ENCODE measurements at regions not wholly inside any gene's neighbourhood (a gene's known extent, or its start where the extent isn't known, plus 50 kb on each side); places are given as distances from the start of the nearest gene placed in this dataset.

DNA sequence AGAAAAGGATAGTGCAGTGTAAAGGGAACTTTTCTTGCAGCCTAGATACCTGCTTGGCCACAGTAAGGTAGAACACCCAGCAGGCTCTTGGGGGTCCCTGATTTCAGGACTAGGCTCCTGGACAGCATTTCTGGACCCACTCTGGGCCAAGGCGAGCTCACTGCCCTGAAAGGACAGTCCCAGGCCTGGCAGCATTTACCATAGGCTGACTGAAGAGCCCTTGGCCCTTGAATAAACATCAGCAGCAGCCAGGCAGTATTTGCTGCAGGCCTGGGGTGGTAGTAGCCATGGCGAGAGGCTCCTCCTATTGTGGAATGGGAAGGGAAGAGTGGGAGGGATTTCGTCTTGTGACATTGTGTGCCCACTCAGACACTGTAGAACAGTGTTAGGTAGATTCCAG lies 529.2 kb downstream of the TUSC7 start:
- H3K36me3 ChIP-seq (ENCODE audit: control insufficient read depth in 1 of 2, insufficient read depth in 2 of 2, low read depth in 1 of 2, low read length in 2 of 2): no peaks in the 10 kb centered on the region
- WGBS: 69% methylated on average over 3 of the region's 3 CpGs

GRCh38 chr3:117243657-117244056 lies 534.1 kb downstream of the TUSC7 start:
- Histone ChIP-seq H3K36me3 (ENCODE audit: control insufficient read depth in 1 of 2, insufficient read depth in 2 of 2, low read depth in 1 of 2, low read length in 2 of 2) (no peaks in the 10 kb centered on the region), H3K4me1 (ENCODE audit: control insufficient read depth, insufficient read depth, low read depth, low read length) (no peaks in the 10 kb centered on the region), H3K14ac (ENCODE audit: low read length in 2 of 2) (no peak overlapping the region), H2BK15ac (ENCODE audit: low read depth, poor library complexity, severe bottlenecking) (no peak overlapping the region), H2AK5ac (ENCODE audit: low read length, severe bottlenecking) (no peak overlapping the region), H2BK120ac (ENCODE audit: low read depth, low read length) (no peak overlapping the region), H3K27ac (ENCODE audit: low read length, poor library complexity, severe bottlenecking) (no peak overlapping the region), H3K4me2 (ENCODE audit: low read length, poor library complexity, severe bottlenecking) (no peak overlapping the region), H3K4ac (ENCODE audit: low read depth in 1 of 2, low read length in 2 of 2) (no peak overlapping the region), H3K27me3 (ENCODE audit: control insufficient read depth in 1 of 2, insufficient read depth in 1 of 2, low read length in 2 of 2) (no peaks in the 10 kb centered on the region), H2BK12ac (ENCODE audit: low read length in 2 of 2) (no peak overlapping the region), H2BK5ac (ENCODE audit: low read depth, low read length, poor library complexity, severe bottlenecking) (no peak overlapping the region), H4K8ac (ENCODE audit: low read length) (no peak overlapping the region), H3K4me3 (ENCODE audit: insufficient read depth in 1 of 2, low read depth in 1 of 2, low read length in 2 of 2) (no peak overlapping the region), H3K9ac (ENCODE audit: low read length) (no peak overlapping the region), H4K91ac (ENCODE audit: low read length) (no peak overlapping the region), H3K23ac (ENCODE audit: low read length in 2 of 2) (no peak overlapping the region), H3K9me3 (ENCODE audit: control insufficient read depth, low read length) (no peaks in the 10 kb centered on the region), H2AFZ (ENCODE audit: low read depth, low read length) (no peak overlapping the region), H3K18ac (ENCODE audit: low read depth in 1 of 2, low read length in 2 of 2) (no peak overlapping the region), H3K79me1 (replicated peaks; ENCODE audit: low read length, poor library complexity, severe bottlenecking) (no peaks in the 10 kb centered on the region)
- DNase-seq: no peak
- WGBS: 81% methylated on average over 2 of the region's 2 CpGs

More for the DNA sequence above, 529.2 kb downstream of the TUSC7 start:
- no peak for DNase-seq
- Histone ChIP-seq H2BK12ac (ENCODE audit: low read length in 2 of 2) (no peak overlapping the region), H3K27me3 (ENCODE audit: control insufficient read depth in 1 of 2, insufficient read depth in 1 of 2, low read length in 2 of 2) (no peaks in the 10 kb centered on the region), H3K27ac (ENCODE audit: low read length, poor library complexity, severe bottlenecking) (no peak overlapping the region), H3K14ac (ENCODE audit: low read length in 2 of 2) (no peak overlapping the region), H3K9ac (ENCODE audit: low read length) (no peak overlapping the region), H2BK5ac (ENCODE audit: low read depth, low read length, poor library complexity, severe bottlenecking) (no peak overlapping the region), H3K9me3 (ENCODE audit: control insufficient read depth, low read length) (no peaks in the 10 kb centered on the region), H3K4me3 (ENCODE audit: insufficient read depth in 1 of 2, low read depth in 1 of 2, low read length in 2 of 2) (no peak overlapping the region), H2AK5ac (ENCODE audit: low read length, severe bottlenecking) (no peak overlapping the region), H3K18ac (ENCODE audit: low read depth in 1 of 2, low read length in 2 of 2) (no peak overlapping the region), H3K79me1 (replicated peaks; ENCODE audit: low read length, poor library complexity, severe bottlenecking) (no peaks in the 10 kb centered on the region), H3K4me2 (ENCODE audit: low read length, poor library complexity, severe bottlenecking) (no peak overlapping the region), H4K91ac (ENCODE audit: low read length) (no peak overlapping the region), H2BK15ac (ENCODE audit: low read depth, poor library complexity, severe bottlenecking) (no peak overlapping the region), H2AFZ (ENCODE audit: low read depth, low read length) (no peak overlapping the region), H3K23ac (ENCODE audit: low read length in 2 of 2) (no peak overlapping the region), H2BK120ac (ENCODE audit: low read depth, low read length) (no peak overlapping the region), H3K4me1 (ENCODE audit: control insufficient read depth, insufficient read depth, low read depth, low read length) (no peaks in the 10 kb centered on the region), H4K8ac (ENCODE audit: low read length) (no peak overlapping the region), H3K4ac (ENCODE audit: low read depth in 1 of 2, low read length in 2 of 2) (no peak overlapping the region)

- no peak overlapping the region for H2BK15ac ChIP-seq (ENCODE audit: low read depth, poor library complexity, severe bottlenecking)
- no peak overlapping the region for H3K4ac ChIP-seq (ENCODE audit: low read depth in 1 of 2, low read length in 2 of 2)
- H3K9ac ChIP-seq (ENCODE audit: low read length): no peak overlapping the region
- no peak overlapping the region for H3K18ac ChIP-seq (ENCODE audit: low read depth in 1 of 2, low read length in 2 of 2)
- no peak overlapping the region for H3K27ac ChIP-seq (ENCODE audit: low read length, poor library complexity, severe bottlenecking)
- no peaks in the 10 kb centered on the region for H3K9me3 ChIP-seq (ENCODE audit: control insufficient read depth, low read length)
- H3K14ac ChIP-seq (ENCODE audit: low read length in 2 of 2): no peak overlapping the region
- H2AFZ ChIP-seq (ENCODE audit: low read depth, low read length): no peak overlapping the region
- no peaks in the 10 kb centered on the region for H3K4me1 ChIP-seq (ENCODE audit: control insufficient read depth, insufficient read depth, low read depth, low read length)
- H4K91ac ChIP-seq (ENCODE audit: low read length): no peak overlapping the region
- H3K4me3 ChIP-seq (ENCODE audit: insufficient read depth in 1 of 2, low read depth in 1 of 2, low read length in 2 of 2): no peak overlapping the region
- H2BK5ac ChIP-seq (ENCODE audit: low read depth, low read length, poor library complexity, severe bottlenecking): no peak overlapping the region
- no peak overlapping the region for H3K4me2 ChIP-seq (ENCODE audit: low read length, poor library complexity, severe bottlenecking)
- no peaks in the 10 kb centered on the region for H3K36me3 ChIP-seq (ENCODE audit: control insufficient read depth in 1 of 2, insufficient read depth in 2 of 2, low read depth in 1 of 2, low read length in 2 of 2)
- no peak overlapping the region for H3K23ac ChIP-seq (ENCODE audit: low read length in 2 of 2)
- no peak overlapping the region for H2BK12ac ChIP-seq (ENCODE audit: low read length in 2 of 2)
- H3K79me1 ChIP-seq (replicated peaks; ENCODE audit: low read length, poor library complexity, severe bottlenecking): no peaks in the 10 kb centered on the region
- H3K27me3 ChIP-seq (ENCODE audit: control insufficient read depth in 1 of 2, insufficient read depth in 1 of 2, low read length in 2 of 2): no peaks in the 10 kb centered on the region
- H2AK5ac ChIP-seq (ENCODE audit: low read length, severe bottlenecking): no peak overlapping the region
- no peak for DNase-seq
- WGBS: no CpG with 5 or more reads among the region's 2 CpGs
- no peak overlapping the region for H4K8ac ChIP-seq (ENCODE audit: low read length)
- no peak overlapping the region for H2BK120ac ChIP-seq (ENCODE audit: low read depth, low read length)
Measured at GRCh38 chr3:117246771-117247555, 537.4 kb downstream of the TUSC7 start.

- H2BK15ac ChIP-seq (ENCODE audit: low read depth, poor library complexity, severe bottlenecking): no peak overlapping the region
- H3K4me1 ChIP-seq (ENCODE audit: control insufficient read depth, insufficient read depth, low read depth, low read length): peaks cover 2% of the 10 kb centered on the region
- no peak overlapping the region for H3K18ac ChIP-seq (ENCODE audit: low read depth in 1 of 2, low read length in 2 of 2)
- H2AFZ ChIP-seq (ENCODE audit: low read depth, low read length): no peak overlapping the region
- no peaks in the 10 kb centered on the region for H3K27me3 ChIP-seq (ENCODE audit: control insufficient read depth in 1 of 2, insufficient read depth in 1 of 2, low read length in 2 of 2)
- H3K4ac ChIP-seq (ENCODE audit: low read depth in 1 of 2, low read length in 2 of 2): no peak overlapping the region
- H3K36me3 ChIP-seq (ENCODE audit: control insufficient read depth in 1 of 2, insufficient read depth in 2 of 2, low read depth in 1 of 2, low read length in 2 of 2): no peaks in the 10 kb centered on the region
- no peak overlapping the region for H2BK12ac ChIP-seq (ENCODE audit: low read length in 2 of 2)
- WGBS: no CpG with 5 or more reads among the region's 1 CpG
- H3K9me3 ChIP-seq (ENCODE audit: control insufficient read depth, low read length): no peaks in the 10 kb centered on the region
- no peak overlapping the region for H4K91ac ChIP-seq (ENCODE audit: low read length)
- H3K4me3 ChIP-seq (ENCODE audit: insufficient read depth in 1 of 2, low read depth in 1 of 2, low read length in 2 of 2): no peak overlapping the region
- H2BK5ac ChIP-seq (ENCODE audit: low read depth, low read length, poor library complexity, severe bottlenecking): no peak overlapping the region
- H3K4me2 ChIP-seq (ENCODE audit: low read length, poor library complexity, severe bottlenecking): no peak overlapping the region
- no peak overlapping the region for H4K8ac ChIP-seq (ENCODE audit: low read length)
- no peak overlapping the region for H3K14ac ChIP-seq (ENCODE audit: low read length in 2 of 2)
- no peak overlapping the region for H3K9ac ChIP-seq (ENCODE audit: low read length)
- H2AK5ac ChIP-seq (ENCODE audit: low read length, severe bottlenecking): no peak overlapping the region
- no peak for DNase-seq
- H3K27ac ChIP-seq (ENCODE audit: low read length, poor library complexity, severe bottlenecking): no peak overlapping the region
- no peak overlapping the region for H2BK120ac ChIP-seq (ENCODE audit: low read depth, low read length)
- H3K23ac ChIP-seq (ENCODE audit: low read length in 2 of 2): no peak overlapping the region
- H3K79me1 ChIP-seq (replicated peaks; ENCODE audit: low read length, poor library complexity, severe bottlenecking): no peaks in the 10 kb centered on the region
Measured at GRCh38 chr3:117248153-117248552, 538.6 kb downstream of the TUSC7 start.

Measured in mesenchymal stem cell (in vitro differentiated cells and primary cell).